Fibroblast of upper back skin (primary cell): ENCODE measurements at regions not wholly inside any gene's neighbourhood (a gene's known extent, or its start where the extent isn't known, plus 50 kb on each side); places are given as distances from the start of the nearest gene placed in this dataset.
"Not testable (repeated sequence)": the region's sequence is repeated elsewhere in the genome, so short reads cannot be mapped to it uniquely, and the experiment has no call there.

Source experiments
- DNase-seq: peaks from one replicate; pipeline ENCODE4 v3.0.0-alpha.2; 2013

- peak; percentile 1 for DNase-seq
Measured at GRCh38 chr16:76988526-76988925, 202.5 kb upstream of the MON1B start.

GRCh38 chr16:77002644-77003043, 188.3 kb upstream of the MON1B start:
- no peak for DNase-seq

GRCh38 chr16:77009453-77009852, 181.5 kb upstream of the MON1B start:
- DNase-seq: no peak

GRCh38 chr16:77014441-77014840, 176.5 kb upstream of the MON1B start:
- DNase-seq: no peak

GRCh38 chr16:77030600-77030999, 160.4 kb upstream of the MON1B start:
- DNase-seq: no peak

GRCh38 chr16:77033516-77033915, 157.5 kb upstream of the MON1B start:
- no peak for DNase-seq

GRCh38 chr16:77035361-77035760, 155.6 kb upstream of the MON1B start:
- no peak for DNase-seq

- no peak for DNase-seq
Measured at GRCh38 chr16:77037696-77038347, 153.2 kb upstream of the MON1B start.

GRCh38 chr16:77041468-77041867, 149.5 kb upstream of the MON1B start:
- DNase-seq: no peak

GRCh38 chr16:77043076-77043475, 147.9 kb upstream of the MON1B start:
- peak; percentile 6 for DNase-seq

GRCh38 chr16:77046206-77046605, 144.8 kb upstream of the MON1B start:
- no peak for DNase-seq

GRCh38 chr16:77048085-77048484, 142.9 kb upstream of the MON1B start:
- no peak for DNase-seq

GRCh38 chr16:77049577-77049976, 141.4 kb upstream of the MON1B start:
- DNase-seq: no peak

GRCh38 chr16:77056597-77056996, 134.4 kb upstream of the MON1B start:
- DNase-seq: not testable (repeated sequence)

GRCh38 chr16:77057161-77057774, 133.7 kb upstream of the MON1B start:
- DNase-seq: no peak

GRCh38 chr16:77059446-77059845, 131.5 kb upstream of the MON1B start:
- DNase-seq: no peak

- no peak for DNase-seq
Measured at GRCh38 chr16:77060614-77061013, 130.4 kb upstream of the MON1B start.

GRCh38 chr16:77062878-77063675, 127.9 kb upstream of the MON1B start:
- DNase-seq: no peak

GRCh38 chr16:77063676-77064016, 127.3 kb upstream of the MON1B start:
- no peak for DNase-seq

GRCh38 chr16:77064037-77064436, 127.0 kb upstream of the MON1B start:
- no peak for DNase-seq

GRCh38 chr16:77066896-77067496, 124.0 kb upstream of the MON1B start:
- no peak for DNase-seq

GRCh38 chr16:77067900-77068299, 123.1 kb upstream of the MON1B start:
- no peak for DNase-seq

- DNase-seq: no peak
Measured at GRCh38 chr16:77068402-77068801, 122.6 kb upstream of the MON1B start.

GRCh38 chr16:77069929-77070328, 121.1 kb upstream of the MON1B start:
- no peak for DNase-seq
